ENCODE measurements at regions not wholly inside any gene's neighbourhood (a gene's known extent, or its start where the extent isn't known, plus 50 kb on each side); places are given as distances from the start of the nearest gene placed in this dataset.

DNA sequence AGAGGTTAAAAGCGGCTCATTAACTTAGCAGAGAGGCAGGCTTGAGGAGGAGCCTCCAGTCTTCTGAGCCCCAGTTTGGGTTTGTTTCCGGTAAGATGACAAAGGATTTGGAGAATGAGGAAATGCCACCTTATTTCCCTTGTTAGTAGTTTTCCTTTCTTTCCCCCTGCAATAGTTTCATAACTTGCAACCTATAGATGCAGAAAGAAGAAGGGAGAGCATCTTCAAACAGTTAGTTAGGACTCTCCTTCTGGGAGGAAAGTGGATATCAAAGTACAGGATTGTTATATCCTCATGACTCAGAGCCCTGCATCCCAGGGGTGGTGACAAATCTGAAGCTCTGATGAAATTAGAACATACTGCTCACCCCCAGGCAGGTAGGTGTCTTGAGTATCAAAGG, 180.7 kb upstream of the SLC38A2 start:
- TF ChIP-seq, protein P1, sequence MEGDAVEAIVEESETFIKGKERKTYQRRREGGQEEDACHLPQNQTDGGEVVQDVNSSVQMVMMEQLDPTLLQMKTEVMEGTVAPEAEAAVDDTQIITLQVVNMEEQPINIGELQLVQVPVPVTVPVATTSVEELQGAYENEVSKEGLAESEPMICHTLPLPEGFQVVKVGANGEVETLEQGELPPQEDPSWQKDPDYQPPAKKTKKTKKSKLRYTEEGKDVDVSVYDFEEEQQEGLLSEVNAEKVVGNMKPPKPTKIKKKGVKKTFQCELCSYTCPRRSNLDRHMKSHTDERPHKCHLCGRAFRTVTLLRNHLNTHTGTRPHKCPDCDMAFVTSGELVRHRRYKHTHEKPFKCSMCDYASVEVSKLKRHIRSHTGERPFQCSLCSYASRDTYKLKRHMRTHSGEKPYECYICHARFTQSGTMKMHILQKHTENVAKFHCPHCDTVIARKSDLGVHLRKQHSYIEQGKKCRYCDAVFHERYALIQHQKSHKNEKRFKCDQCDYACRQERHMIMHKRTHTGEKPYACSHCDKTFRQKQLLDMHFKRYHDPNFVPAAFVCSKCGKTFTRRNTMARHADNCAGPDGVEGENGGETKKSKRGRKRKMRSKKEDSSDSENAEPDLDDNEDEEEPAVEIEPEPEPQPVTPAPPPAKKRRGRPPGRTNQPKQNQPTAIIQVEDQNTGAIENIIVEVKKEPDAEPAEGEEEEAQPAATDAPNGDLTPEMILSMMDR (conservative IDR thresholded peaks at IDR 0.05) = no peak
- WGBS, 2 experiments (ENCODE audit: insufficient coverage in 1 of 2, insufficient read length in 1 of 2) = 97 to 100% methylated on average over 1 to 2 of the region's 2 CpGs
- Mint-ChIP-seq H3K27ac (no peak overlapping the region), H3K36me3 (ENCODE audit: low read depth) (no peaks in the 10 kb centered on the region), H3K27me3 (ENCODE audit: insufficient read depth) (no peaks in the 10 kb centered on the region), H3K9me3 (no peaks in the 10 kb centered on the region), H3K4me3 (no peak overlapping the region), H3K4me1 (peaks cover 8% of the 10 kb centered on the region)
- H3K27me3 ChIP-seq (ENCODE audit: control insufficient read depth, insufficient read depth, low read length, poor library complexity, severe bottlenecking) = no peaks in the 10 kb centered on the region
- DNase-seq = no peak
- no peak overlapping the region for H3K9ac ChIP-seq (ENCODE audit: extremely low read depth, low read length, poor library complexity, severe bottlenecking)
- no peaks in the 10 kb centered on the region for H3K9me3 ChIP-seq (ENCODE audit: control insufficient read depth, low read length)
- no peaks in the 10 kb centered on the region for H3K4me1 ChIP-seq (ENCODE audit: control insufficient read depth, insufficient read depth, low read length)
- H3K27ac ChIP-seq (ENCODE audit: low read depth, low read length) = no peak overlapping the region
- H3K36me3 ChIP-seq (ENCODE audit: control insufficient read depth, insufficient read depth, low read length) = no peaks in the 10 kb centered on the region
- H3K4me3 ChIP-seq (ENCODE audit: low read length) = no peak overlapping the region

- TF ChIP-seq, protein P1 (conservative IDR thresholded peaks at IDR 0.05) = no peak
- peaks cover 15% of the 10 kb centered on the region for H3K9me3 Mint-ChIP-seq
- Histone ChIP-seq H3K9ac (ENCODE audit: extremely low read depth, low read length, poor library complexity, severe bottlenecking) (no peak overlapping the region), H3K4me1 (ENCODE audit: control insufficient read depth, insufficient read depth, low read length) (no peaks in the 10 kb centered on the region), H3K4me3 (ENCODE audit: low read length) (no peak overlapping the region), H3K36me3 (ENCODE audit: control insufficient read depth, insufficient read depth, low read length) (no peaks in the 10 kb centered on the region), H3K9me3 (ENCODE audit: control insufficient read depth, low read length) (peaks cover 9% of the 10 kb centered on the region), H3K27me3 (ENCODE audit: control insufficient read depth, insufficient read depth, low read length, poor library complexity, severe bottlenecking) (no peaks in the 10 kb centered on the region), H3K27ac (ENCODE audit: low read depth, low read length) (no peak overlapping the region)
- no peak overlapping the region for H3K27ac Mint-ChIP-seq
- H3K27me3 Mint-ChIP-seq (ENCODE audit: insufficient read depth) = no peaks in the 10 kb centered on the region
- H3K36me3 Mint-ChIP-seq (ENCODE audit: low read depth) = peaks cover 6% of the 10 kb centered on the region
- no peak overlapping the region for H3K4me3 Mint-ChIP-seq
- no peak for DNase-seq
- 89 to 100% methylated on average over 4 of the region's 4 CpGs for WGBS, 2 experiments (ENCODE audit: insufficient coverage in 1 of 2, insufficient read length in 1 of 2)
- no peaks in the 10 kb centered on the region for H3K4me1 Mint-ChIP-seq
Measured at GRCh38 chr12:46550266-46550879, 177.8 kb upstream of the SLC38A2 start.

GRCh38 chr12:46549527-46550265, 177.1 kb upstream of the SLC38A2 start:
- H3K27me3 ChIP-seq (ENCODE audit: control insufficient read depth, insufficient read depth, low read length, poor library complexity, severe bottlenecking) = no peaks in the 10 kb centered on the region
- Mint-ChIP-seq H3K4me3 (no peak overlapping the region), H3K27me3 (ENCODE audit: insufficient read depth) (no peaks in the 10 kb centered on the region), H3K27ac (no peak overlapping the region), H3K9me3 (peaks cover 20% of the 10 kb centered on the region), H3K36me3 (ENCODE audit: low read depth) (peaks cover 7% of the 10 kb centered on the region), H3K4me1 (no peaks in the 10 kb centered on the region)
- no peak overlapping the region for H3K9ac ChIP-seq (ENCODE audit: extremely low read depth, low read length, poor library complexity, severe bottlenecking)
- no peak overlapping the region for H3K4me3 ChIP-seq (ENCODE audit: low read length)
- H3K36me3 ChIP-seq (ENCODE audit: control insufficient read depth, insufficient read depth, low read length) = no peaks in the 10 kb centered on the region
- H3K27ac ChIP-seq (ENCODE audit: low read depth, low read length) = no peak overlapping the region
- TF ChIP-seq, protein P1 (conservative IDR thresholded peaks at IDR 0.05) = no peak
- H3K9me3 ChIP-seq (ENCODE audit: control insufficient read depth, low read length) = peaks cover 15% of the 10 kb centered on the region
- no peaks in the 10 kb centered on the region for H3K4me1 ChIP-seq (ENCODE audit: control insufficient read depth, insufficient read depth, low read length)
- no peak for DNase-seq
- WGBS, 2 experiments (ENCODE audit: insufficient coverage in 1 of 2, insufficient read length in 1 of 2) = 90 to 97% methylated on average over 5 to 7 of the region's 7 CpGs
